Hepatocyte (in vitro differentiated cells): ENCODE measurements at regions not wholly inside any gene's neighbourhood (a gene's known extent, or its start where the extent isn't known, plus 50 kb on each side); places are given as distances from the start of the nearest gene placed in this dataset.

ENCODE experiments used
- DNase-seq: peaks from one replicate; pipeline ENCODE4 v3.0.0-alpha.2; 2016; ENCODE audit warnings: low spot score
- H2AFZ ChIP-seq: fragments of 200-600 bp; sonication (generic); 2 replicates; pipeline ENCODE4 v1.6.0; 2016; ENCODE audit warnings: antibody characterized with exemption, mild to moderate bottlenecking
- H3K27ac ChIP-seq: fragments of 200-600 bp; sonication (generic); 2 replicates; pipeline ENCODE4 v1.5.1; 2016; ENCODE audit warnings: mild to moderate bottlenecking
- H3K27me3 ChIP-seq: fragments of 200-600 bp; sonication (generic); 2 replicates; pipeline ENCODE4 v1.6.1; 2016
- H3K36me3 ChIP-seq: fragments of 200-600 bp; sonication (generic); replicated peaks from 2 replicates; pipeline ENCODE4 v1.5.1; 2016; ENCODE audit warnings: low read depth; ENCODE audit not compliant: insufficient read depth
- H3K4me1 ChIP-seq: fragments of 200-600 bp; sonication (generic); 2 replicates; pipeline ENCODE4 v1.5.1; 2016; ENCODE audit warnings: mild to moderate bottlenecking, moderate library complexity; ENCODE audit not compliant: insufficient read depth
- H3K4me2 ChIP-seq: fragments of 200-600 bp; sonication (generic); 2 replicates; pipeline ENCODE4 v1.6.0; 2016
- H3K4me3 ChIP-seq: fragments of 200-600 bp; sonication (generic); 2 replicates; pipeline ENCODE4 v1.5.1; 2016; ENCODE audit warnings: mild to moderate bottlenecking
- H3K79me2 ChIP-seq: fragments of 200-600 bp; sonication (generic); 2 replicates; pipeline ENCODE4 v1.6.0; 2017; ENCODE audit warnings: mild to moderate bottlenecking
- H3K9me2 ChIP-seq: fragments of 200-600 bp; sonication (generic); replicated peaks from 2 replicates; pipeline ENCODE4 v1.6.0; 2017; ENCODE audit warnings: mild to moderate bottlenecking; ENCODE audit not compliant: insufficient read depth
- H3K9me3 ChIP-seq: fragments of 200-600 bp; sonication (generic); 2 replicates; pipeline ENCODE4 v1.5.1; 2016; ENCODE audit warnings: low read depth, mild to moderate bottlenecking
- H4K20me1 ChIP-seq: fragments of 200-600 bp; sonication (generic); 2 replicates; pipeline ENCODE4 v1.6.0; 2016; ENCODE audit warnings: mild to moderate bottlenecking; ENCODE audit not compliant: insufficient read depth, poor library complexity, severe bottlenecking
- CTCF ChIP-seq: fragments of 200-600 bp; sonication (generic); IDR thresholded peaks from 2 replicates; pipeline ENCODE4 v1.5.1; 2016; ENCODE audit warnings: antibody characterized with exemption, mild to moderate bottlenecking; ENCODE audit not compliant: poor library complexity
- EZH2 ChIP-seq: fragments of 200-600 bp; sonication (generic); IDR thresholded peaks from 2 replicates; pipeline ENCODE4 v1.6.1; 2016; ENCODE audit warnings: antibody characterized with exemption, mild to moderate bottlenecking, borderline replicate concordance
- EZH2phosphoT487 ChIP-seq: fragments of 200-600 bp; sonication (generic); IDR thresholded peaks from one replicate; pipeline ENCODE4 v1.6.1; 2018; ENCODE audit warnings: antibody characterized with exemption, mild to moderate bottlenecking, low read depth, moderate library complexity; ENCODE audit not compliant: unreplicated experiment, severe bottlenecking
- WGBS: methylation state at CpG from one replicate; pipeline ENCODE4 v1.1.6; 2016; ENCODE audit warnings: low lambda C conversion rate; ENCODE audit errors: missing lambda C conversion rate; 5-methylcytosine and 5-hydroxymethylcytosine counted together

GRCh38 chr17:74097450-74098135 is 105.9 kb upstream of the RPL38 start:
- Histone ChIP-seq H3K4me3 (no peak overlapping the region), H3K79me2 (no peaks in the 10 kb centered on the region), H3K27me3 (no peaks in the 10 kb centered on the region), H3K4me2 (no peak overlapping the region), H4K20me1 (no peaks in the 10 kb centered on the region), H3K36me3 (no peaks in the 10 kb centered on the region), H2AFZ (no peak overlapping the region), H3K9me2 (no peaks in the 10 kb centered on the region), H3K9me3 (no peaks in the 10 kb centered on the region), H3K4me1 (no peaks in the 10 kb centered on the region), H3K27ac (no peak overlapping the region)
- no peak for TF ChIP-seq EZH2phosphoT487
- TF ChIP-seq EZH2: no peak
- TF ChIP-seq CTCF: no peak
- DNase-seq: no peak
- 62% methylated on average over 14 of the region's 14 CpGs for WGBS

- no peak overlapping the region for H3K27ac ChIP-seq
- WGBS: 96% methylated on average over 15 of the region's 15 CpGs
These were observed 105.1 kb upstream of the RPL38 start for GRCh38 chr17:74098136-74099024.

GRCh38 chr17:74099442-74100340 is 103.8 kb upstream of the RPL38 start:
- H3K4me1 ChIP-seq: no peaks in the 10 kb centered on the region
- no peak overlapping the region for H3K4me2 ChIP-seq
- DNase-seq: no peak
- 57% methylated on average over 16 of the region's 16 CpGs for WGBS
- TF ChIP-seq EZH2 (no peak), CTCF (no peak), EZH2phosphoT487 (no peak)
- H2AFZ ChIP-seq: no peak overlapping the region
- no peak overlapping the region for H3K4me3 ChIP-seq
- H3K79me2 ChIP-seq: no peaks in the 10 kb centered on the region
- H3K36me3 ChIP-seq: no peaks in the 10 kb centered on the region
- no peaks in the 10 kb centered on the region for H3K9me3 ChIP-seq
- H3K9me2 ChIP-seq: no peaks in the 10 kb centered on the region
- no peaks in the 10 kb centered on the region for H4K20me1 ChIP-seq
- H3K27ac ChIP-seq: no peak overlapping the region
- H3K27me3 ChIP-seq: no peaks in the 10 kb centered on the region

More at GRCh38 chr17:74098136-74099024, 105.1 kb upstream of the RPL38 start:
- no peaks in the 10 kb centered on the region for H3K79me2 ChIP-seq
- H3K4me1 ChIP-seq: no peaks in the 10 kb centered on the region
- no peak overlapping the region for H2AFZ ChIP-seq
- H3K9me3 ChIP-seq: no peaks in the 10 kb centered on the region
- no peaks in the 10 kb centered on the region for H3K36me3 ChIP-seq
- H3K4me3 ChIP-seq: no peak overlapping the region
- no peaks in the 10 kb centered on the region for H3K9me2 ChIP-seq
- H3K27me3 ChIP-seq: no peaks in the 10 kb centered on the region
- TF ChIP-seq EZH2 (no peak), CTCF (no peak), EZH2phosphoT487 (no peak)
- no peaks in the 10 kb centered on the region for H4K20me1 ChIP-seq
- no peak overlapping the region for H3K4me2 ChIP-seq
- no peak for DNase-seq
